Endodermal cell (in vitro differentiated cells): ENCODE measurements at regions not wholly inside any gene's neighbourhood (a gene's known extent, or its start where the extent isn't known, plus 50 kb on each side); places are given as distances from the start of the nearest gene placed in this dataset.

Experiments
- DNase-seq: peaks from one replicate; pipeline ENCODE4 v3.0.0-alpha.2; 2017
- H3K27ac ChIP-seq: 2 replicates; pipeline ENCODE4 v1.5.1; 2013; ENCODE audit warnings: mild to moderate bottlenecking, low read depth, low read length, moderate library complexity
- H3K27me3 ChIP-seq: 2 replicates; pipeline ENCODE4 v1.6.1; 2013; ENCODE audit warnings: mild to moderate bottlenecking, low read length, moderate library complexity; ENCODE audit not compliant: insufficient read depth, control insufficient read depth, poor library complexity, severe bottlenecking
- H3K36me3 ChIP-seq: 2 replicates; pipeline ENCODE4 v1.7.0; 2013; ENCODE audit warnings: mild to moderate bottlenecking, low read length, moderate library complexity; ENCODE audit not compliant: control insufficient read depth, insufficient read depth
- H3K4me1 ChIP-seq: one replicate; pipeline ENCODE4 v1.7.0; 2013; ENCODE audit warnings: low read length; ENCODE audit not compliant: control insufficient read depth, insufficient read depth
- H3K4me3 ChIP-seq: 2 replicates; pipeline ENCODE4 v1.5.1; 2013; ENCODE audit warnings: mild to moderate bottlenecking, low read length, moderate library complexity
- H3K9ac ChIP-seq: 2 replicates; pipeline ENCODE4 v1.6.1; 2013; ENCODE audit warnings: mild to moderate bottlenecking, low read length, moderate library complexity; ENCODE audit not compliant: poor library complexity, severe bottlenecking; ENCODE audit errors: extremely low read depth
- H3K9me3 ChIP-seq: 2 replicates; pipeline ENCODE4 v1.6.1; 2013; ENCODE audit warnings: mild to moderate bottlenecking, low read length, moderate library complexity; ENCODE audit not compliant: control insufficient read depth
- H3K27ac Mint-ChIP-seq: 2 replicates; pipeline ENCODE4 v1.8.0; 2020; ENCODE audit warnings: mixed read lengths
- H3K27me3 Mint-ChIP-seq: 2 replicates; pipeline ENCODE4 v1.8.0; 2021; ENCODE audit warnings: mild to moderate bottlenecking, mixed read lengths; ENCODE audit not compliant: insufficient read depth
- H3K36me3 Mint-ChIP-seq: 2 replicates; pipeline ENCODE4 v1.8.0; 2020; ENCODE audit warnings: low read depth, mixed read lengths
- H3K4me1 Mint-ChIP-seq: 2 replicates; pipeline ENCODE4 v1.8.0; 2020; ENCODE audit warnings: mixed read lengths
- H3K4me3 Mint-ChIP-seq: 2 replicates; pipeline ENCODE4 v1.8.0; 2020; ENCODE audit warnings: mild to moderate bottlenecking, moderate library complexity, mixed read lengths
- H3K9me3 Mint-ChIP-seq: 2 replicates; pipeline ENCODE4 v1.8.0; 2020; ENCODE audit warnings: mild to moderate bottlenecking, mixed read lengths
- CTCF ChIP-seq: fragments of 200-600 bp; sonication (generic); conservative IDR thresholded peaks from 2 replicates; pipeline ENCODE4 v1.5.0; 2021; ENCODE audit warnings: antibody characterized with exemption, mild to moderate bottlenecking
- WGBS, 2 experiments: methylation state at CpG; one replicate each; pipeline versions ENCODE4 v1.1.5 to v1.1.7; 2013; ENCODE audit warnings: missing lambda C conversion rate in 2 of 2, mixed read lengths in 1 of 2; ENCODE audit not compliant: insufficient coverage in 1 of 2, insufficient read length in 1 of 2; 5-methylcytosine and 5-hydroxymethylcytosine counted together

GRCh38 chr11:104340590-104340989 is 176.6 kb upstream of the PDGFD start:
- H3K27ac Mint-ChIP-seq = no peak overlapping the region

GRCh38 chr11:104339380-104339831 is 175.5 kb upstream of the PDGFD start:
- no peaks in the 10 kb centered on the region for H3K27me3 ChIP-seq
- peaks cover 7% of the 10 kb centered on the region for H3K9me3 Mint-ChIP-seq
- WGBS, 2 experiments = 91 to 96% methylated on average over 10 of the region's 10 CpGs
- no peak for DNase-seq
- no peaks in the 10 kb centered on the region for H3K27me3 Mint-ChIP-seq
- H3K36me3 ChIP-seq = no peaks in the 10 kb centered on the region
- no peaks in the 10 kb centered on the region for H3K36me3 Mint-ChIP-seq
- H3K4me1 ChIP-seq = no peaks in the 10 kb centered on the region
- no peak overlapping the region for H3K4me3 ChIP-seq
- H3K4me1 Mint-ChIP-seq = peaks cover 8% of the 10 kb centered on the region
- H3K9ac ChIP-seq = no peak overlapping the region
- H3K27ac Mint-ChIP-seq = no peak overlapping the region
- TF ChIP-seq CTCF = no peak
- peaks cover 4% of the 10 kb centered on the region for H3K9me3 ChIP-seq
- H3K4me3 Mint-ChIP-seq = no peak overlapping the region
- H3K27ac ChIP-seq = no peak overlapping the region

More at GRCh38 chr11:104340590-104340989, 176.6 kb upstream of the PDGFD start:
- Mint-ChIP-seq H3K36me3 (no peaks in the 10 kb centered on the region), H3K4me3 (no peak overlapping the region), H3K4me1 (no peaks in the 10 kb centered on the region), H3K9me3 (peaks cover 7% of the 10 kb centered on the region), H3K27me3 (no peaks in the 10 kb centered on the region)
- no peak for DNase-seq
- TF ChIP-seq CTCF = no peak
- Histone ChIP-seq H3K9me3 (peaks cover 4% of the 10 kb centered on the region), H3K4me3 (no peak overlapping the region), H3K36me3 (no peaks in the 10 kb centered on the region), H3K4me1 (no peaks in the 10 kb centered on the region), H3K9ac (no peak overlapping the region), H3K27ac (no peak overlapping the region), H3K27me3 (no peaks in the 10 kb centered on the region)
- WGBS, 2 experiments = 86 to 87% methylated on average over 1 to 2 of the region's 2 CpGs

- Histone ChIP-seq H3K36me3 (no peaks in the 10 kb centered on the region), H3K4me3 (no peak overlapping the region), H3K27ac (no peak overlapping the region), H3K9ac (no peak overlapping the region), H3K9me3 (peaks cover 10% of the 10 kb centered on the region), H3K27me3 (no peaks in the 10 kb centered on the region), H3K4me1 (no peaks in the 10 kb centered on the region)
- Mint-ChIP-seq H3K9me3 (peaks cover 12% of the 10 kb centered on the region), H3K27ac (no peak overlapping the region), H3K4me3 (no peak overlapping the region), H3K4me1 (peaks cover 11% of the 10 kb centered on the region), H3K36me3 (no peaks in the 10 kb centered on the region), H3K27me3 (no peaks in the 10 kb centered on the region)
- WGBS, 2 experiments = 100% methylated on average over 1 of the region's 1 CpG; no CpG with 5 or more reads in 1 of the 2 experiments
- DNase-seq = no peak
- TF ChIP-seq CTCF = no peak
Observed at GRCh38 chr11:104338186-104338585, 174.2 kb upstream of the PDGFD start.
